ENCODE measurements at regions not wholly inside any gene's neighbourhood (a gene's known extent, or its start where the extent isn't known, plus 50 kb on each side); places are given as distances from the start of the nearest gene placed in this dataset.
"Not testable (repeated sequence)": the region's sequence is repeated elsewhere in the genome, so short reads cannot be mapped to it uniquely, and the experiment has no call there.

DNA sequence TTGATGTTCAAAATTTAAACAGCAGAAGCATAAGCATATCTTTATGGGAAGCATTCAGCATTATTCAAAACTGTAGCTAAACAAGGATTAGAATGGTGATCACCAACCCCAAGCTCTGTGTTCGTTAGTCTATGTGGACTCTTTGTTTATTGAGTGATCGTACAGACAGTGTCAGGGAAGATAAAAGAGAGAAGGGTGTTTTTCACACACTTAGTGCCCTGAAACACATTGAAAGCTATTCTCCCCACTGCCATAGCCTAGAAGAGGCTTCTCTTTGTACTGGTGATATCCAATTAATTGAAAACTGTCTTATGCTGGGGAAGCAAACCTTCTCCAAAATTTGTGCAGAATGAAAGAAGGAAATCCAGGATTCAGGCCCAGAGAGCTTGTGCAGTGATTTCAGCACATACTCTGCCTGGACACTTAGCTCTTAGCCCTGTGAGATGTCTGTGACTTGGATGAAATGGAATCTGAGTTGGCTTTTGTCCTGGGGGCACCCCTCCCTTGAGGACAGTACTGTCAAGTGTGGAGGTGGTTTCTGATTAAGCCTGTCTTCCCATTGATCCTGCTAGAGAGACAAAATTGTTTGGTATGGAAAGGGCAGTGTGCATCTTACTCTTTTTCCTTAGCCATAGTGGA is 125.7 kb upstream of the MTHFD1L start:
- DNase-seq (ENCODE audit: low read depth in 2 of 2), result no peak

DNA sequence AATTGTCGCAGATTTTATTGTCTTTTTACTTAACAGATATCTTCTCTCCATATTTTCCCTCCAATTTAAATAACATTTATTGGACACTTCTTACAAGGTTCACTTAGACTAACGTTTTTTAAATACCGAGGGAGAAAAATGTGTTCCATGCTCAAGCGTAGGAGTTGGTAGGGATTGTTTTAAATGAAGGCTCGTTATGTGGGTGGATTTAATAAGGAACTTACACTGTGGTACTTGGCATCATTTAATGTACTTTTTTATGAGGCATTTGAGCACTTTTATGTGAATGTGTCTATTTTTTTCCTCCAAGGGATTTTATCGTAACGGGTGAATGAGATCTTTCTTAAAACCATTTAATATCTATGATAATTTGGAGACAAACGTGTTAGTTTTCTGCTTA is 125.0 kb upstream of the MTHFD1L start:
- DNase-seq (ENCODE audit: low read depth in 2 of 2), result no peak

DNA sequence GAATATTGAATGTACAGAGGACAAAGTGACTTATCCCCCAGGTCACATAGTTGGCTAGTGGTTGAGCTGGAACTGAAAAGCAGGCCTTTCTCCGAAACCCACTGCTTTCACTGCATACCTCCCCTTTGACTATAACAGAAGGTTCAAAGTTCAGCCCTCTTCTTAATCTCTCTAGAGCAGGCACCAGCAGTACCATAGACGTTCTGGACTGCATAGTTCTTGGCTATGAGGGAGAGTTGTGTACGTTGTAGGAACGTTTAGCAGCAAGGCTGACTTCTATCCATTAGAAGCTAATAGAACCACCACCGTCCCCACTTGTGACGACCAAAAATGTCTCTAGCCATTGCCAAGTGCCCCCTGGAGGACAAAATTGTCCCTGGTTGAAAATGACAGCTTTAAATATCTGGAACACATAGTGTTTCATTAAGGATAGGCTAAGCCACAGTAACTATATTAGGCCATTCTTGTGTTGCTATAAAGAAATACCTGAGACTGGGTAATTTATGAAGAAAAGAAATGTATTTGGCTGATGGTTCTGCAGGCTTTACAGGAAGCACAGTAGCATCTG is 123.8 kb upstream of the MTHFD1L start:
- no peak for DNase-seq (ENCODE audit: low read depth in 2 of 2)

DNA sequence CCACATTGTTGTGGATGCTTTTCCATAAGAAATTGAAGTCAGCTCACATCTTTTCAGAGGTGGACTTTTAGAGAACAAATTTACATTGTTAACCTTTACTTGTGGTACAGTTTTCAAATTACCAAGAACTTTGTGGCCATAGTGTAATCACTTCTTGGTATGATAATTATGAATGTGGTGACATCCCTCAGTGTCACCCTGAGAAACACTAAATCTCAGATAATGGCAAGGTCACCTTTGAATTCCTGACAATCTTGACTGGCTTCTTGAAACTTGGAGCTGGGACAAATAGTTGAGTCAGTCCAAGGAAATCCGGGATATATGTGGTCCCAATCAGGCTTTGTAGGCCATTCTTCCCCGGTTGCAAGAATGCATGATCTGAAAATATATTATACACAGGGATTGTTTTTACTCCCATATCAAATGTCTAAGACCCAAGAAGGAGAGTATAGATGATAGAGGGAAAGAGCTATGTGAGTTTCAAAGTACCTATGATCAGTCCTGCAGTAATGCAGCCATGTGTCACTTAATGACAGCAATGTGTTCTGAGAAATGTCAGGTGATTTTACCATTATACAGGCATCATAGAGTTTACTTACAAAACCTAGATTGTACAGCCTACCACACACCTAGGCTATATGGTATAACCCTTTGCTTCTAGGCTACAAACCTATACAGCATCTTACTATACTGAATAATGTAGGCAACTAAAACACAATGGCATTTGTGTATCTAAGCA is 120.8 kb upstream of the MTHFD1L start:
- DNase-seq (ENCODE audit: low read depth in 2 of 2), result no peak

DNA sequence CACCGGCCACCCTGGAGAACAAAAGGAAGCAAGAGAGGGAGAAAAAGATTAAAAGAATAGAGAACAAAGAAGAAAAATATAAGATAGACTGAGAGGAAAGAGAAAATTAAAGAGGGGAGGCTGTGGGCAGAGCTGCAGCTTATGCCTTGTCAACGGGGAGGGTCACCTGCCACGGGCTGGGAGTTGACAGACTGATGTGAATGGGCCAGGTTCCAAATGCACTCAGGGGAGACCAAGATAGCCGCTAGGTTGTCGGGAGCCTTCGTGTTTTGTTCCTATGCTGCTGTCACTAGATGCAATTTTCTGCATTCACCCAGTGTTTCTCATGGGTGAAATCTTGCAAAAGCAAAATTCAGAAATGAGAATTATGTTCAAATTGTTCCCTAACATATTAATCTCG is 119.6 kb upstream of the MTHFD1L start:
- no peak for DNase-seq (ENCODE audit: low read depth in 2 of 2)

DNA sequence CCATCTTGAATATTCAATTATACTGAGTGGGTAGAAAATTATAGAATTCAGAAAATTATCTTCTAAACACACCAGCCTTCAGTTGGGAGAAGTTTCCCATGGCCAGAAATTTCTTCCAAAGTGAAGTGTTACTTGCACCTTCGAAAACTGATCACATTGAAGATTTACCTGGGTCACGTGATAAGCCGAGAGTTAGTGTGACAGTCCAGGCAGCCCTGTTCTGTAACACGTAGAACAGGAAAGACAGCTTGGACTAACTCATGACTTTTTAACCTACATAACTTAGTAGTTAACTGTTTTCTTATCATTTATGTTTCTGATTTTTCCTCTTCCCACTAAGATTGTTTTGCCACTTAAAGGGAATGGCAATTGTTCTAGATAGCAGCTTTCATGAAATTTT is 118.3 kb upstream of the MTHFD1L start:
- no peak for DNase-seq (ENCODE audit: low read depth in 2 of 2)

DNA sequence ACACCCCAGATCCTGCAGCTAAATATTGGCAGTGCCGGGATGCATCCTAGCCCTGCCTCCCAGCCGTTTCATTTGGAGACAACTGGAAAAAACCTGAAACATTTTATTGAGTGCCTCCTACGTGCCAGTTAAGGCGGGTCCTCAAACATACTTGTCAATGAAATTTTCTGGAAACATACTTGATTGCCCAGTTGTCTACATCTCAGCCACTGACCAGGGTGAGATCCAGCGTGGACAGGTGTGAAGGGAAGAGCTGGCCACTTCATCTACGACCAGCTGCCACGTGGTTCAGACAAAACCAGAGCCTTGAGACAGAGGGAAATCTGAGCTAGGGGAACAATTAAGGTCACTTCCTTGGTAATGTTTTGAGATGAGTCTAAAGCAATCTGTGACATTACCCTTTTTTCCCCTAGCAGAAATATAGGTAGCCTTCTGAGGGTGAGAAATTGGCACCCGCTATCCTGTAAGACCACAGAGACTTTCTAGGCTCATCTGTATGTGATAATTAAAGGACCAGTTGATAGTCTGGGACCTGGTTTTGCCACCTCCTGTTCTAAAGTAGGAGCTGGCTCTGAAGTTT is 116.3 kb upstream of the MTHFD1L start:
- DNase-seq (ENCODE audit: low read depth in 2 of 2), result no peak

DNA sequence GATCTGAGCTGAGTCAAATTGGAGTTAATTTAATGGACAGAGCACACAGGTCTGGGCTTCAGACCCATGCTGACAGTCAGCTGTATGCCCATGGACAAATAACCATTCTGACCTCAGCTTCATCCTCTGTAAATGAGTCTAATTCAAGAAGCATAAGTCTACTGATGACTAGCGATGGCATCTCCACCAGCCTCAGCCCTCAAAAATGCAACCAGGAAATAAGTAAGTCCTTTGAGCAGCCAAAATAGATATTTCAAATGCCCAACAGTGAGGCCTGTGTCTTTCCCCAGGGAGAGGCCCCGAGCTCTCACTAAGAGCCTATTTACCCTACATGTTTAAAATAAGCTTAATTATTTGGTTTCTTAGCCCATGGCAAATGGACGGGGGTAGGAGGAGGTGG is 114.2 kb upstream of the MTHFD1L start:
- no peak for DNase-seq (ENCODE audit: low read depth in 2 of 2)

DNA sequence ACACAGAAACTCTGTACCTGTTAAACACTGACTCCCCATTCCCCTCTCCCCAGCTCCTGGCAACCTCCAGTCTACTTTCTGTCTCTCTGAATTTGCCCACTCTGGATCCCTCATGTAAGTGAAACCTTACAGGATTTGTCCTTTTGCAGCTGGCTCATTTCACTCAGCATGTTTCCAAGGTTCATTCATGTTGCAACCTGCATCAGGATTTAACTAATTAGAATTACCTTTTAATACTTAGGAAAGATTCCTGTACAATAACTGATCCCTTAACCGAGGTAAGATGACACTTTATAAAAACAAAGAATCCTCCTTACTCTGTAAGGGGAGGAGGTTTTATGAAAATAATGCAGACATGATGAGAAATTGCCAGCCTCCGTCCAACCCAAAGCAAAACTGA is 113.1 kb upstream of the MTHFD1L start:
- no peak for DNase-seq (ENCODE audit: low read depth in 2 of 2)

DNA sequence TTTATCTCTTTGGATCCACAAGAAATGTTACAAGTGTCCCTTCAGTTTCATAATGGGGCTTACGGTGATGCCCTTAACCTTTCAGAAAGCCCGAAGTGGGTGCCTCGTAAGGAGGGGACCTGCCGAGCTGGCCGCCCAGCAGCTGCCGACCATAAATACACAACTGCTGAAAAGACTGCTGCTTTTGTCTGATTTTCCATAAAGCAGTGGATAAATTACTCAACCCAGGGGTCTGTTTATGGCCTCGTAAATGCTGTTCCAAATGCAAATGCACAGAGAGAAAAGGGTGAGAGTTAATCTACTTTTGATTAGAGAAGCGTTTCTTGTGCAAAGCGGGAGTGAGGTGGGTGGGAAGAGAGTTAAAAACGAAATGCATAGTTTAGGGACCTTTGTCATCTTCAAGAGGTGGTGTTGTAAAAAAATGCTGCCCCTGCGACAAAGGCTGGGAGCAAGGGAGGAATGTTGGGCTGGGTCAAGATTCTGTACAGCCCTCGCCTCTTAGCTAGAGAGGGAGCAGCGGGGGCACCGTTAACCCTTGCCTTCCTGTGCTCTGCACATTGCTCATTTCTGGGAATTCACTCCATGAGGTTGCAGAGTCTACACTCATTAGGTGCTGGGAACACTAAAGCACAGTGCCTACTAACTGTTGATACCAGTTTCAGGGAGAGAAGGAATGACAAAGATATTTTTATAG is 112.0 kb upstream of the MTHFD1L start:
- DNase-seq (ENCODE audit: low read depth in 2 of 2), result no peak

DNA sequence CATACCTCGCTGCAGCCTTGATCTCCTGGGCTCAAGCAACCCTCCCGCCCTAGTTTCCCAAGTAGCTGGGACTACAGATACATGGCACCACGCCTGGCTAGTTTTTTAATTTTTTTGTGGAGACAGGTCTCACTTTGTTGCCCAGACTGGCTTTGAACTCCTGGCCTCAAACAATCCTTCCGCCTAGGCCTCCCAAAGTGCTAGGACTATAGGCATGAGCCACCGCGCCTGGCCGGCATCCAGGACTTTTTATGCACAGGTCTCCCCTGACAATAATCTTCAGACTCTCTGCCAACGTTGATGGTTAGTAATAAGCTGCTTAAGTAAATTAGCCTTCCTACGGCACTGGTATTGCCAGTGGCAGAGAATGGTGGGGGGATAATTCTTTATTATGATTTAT is 110.5 kb upstream of the MTHFD1L start:
- DNase-seq (ENCODE audit: low read depth in 2 of 2), result no peak

DNA sequence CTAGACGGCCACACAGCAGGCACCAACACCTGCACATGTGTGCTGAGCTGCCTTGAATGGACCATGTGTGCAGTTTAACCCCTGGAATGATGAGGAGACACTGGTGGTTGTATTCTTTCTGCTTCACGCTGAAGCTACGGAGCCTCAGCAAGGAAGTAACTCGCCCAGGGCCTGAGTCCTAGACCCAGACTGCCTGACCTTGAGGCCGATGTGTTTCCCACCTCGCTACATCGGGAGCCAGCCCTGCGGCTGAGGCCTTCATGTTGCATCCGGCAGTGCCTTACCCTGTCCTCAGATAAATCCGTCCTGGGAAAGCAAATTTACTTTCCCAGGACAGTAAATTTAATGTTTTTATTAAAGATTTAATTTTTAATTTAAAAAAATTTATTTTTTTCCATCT is 110.0 kb upstream of the MTHFD1L start:
- DNase-seq (ENCODE audit: low read depth in 2 of 2), result no peak

DNA sequence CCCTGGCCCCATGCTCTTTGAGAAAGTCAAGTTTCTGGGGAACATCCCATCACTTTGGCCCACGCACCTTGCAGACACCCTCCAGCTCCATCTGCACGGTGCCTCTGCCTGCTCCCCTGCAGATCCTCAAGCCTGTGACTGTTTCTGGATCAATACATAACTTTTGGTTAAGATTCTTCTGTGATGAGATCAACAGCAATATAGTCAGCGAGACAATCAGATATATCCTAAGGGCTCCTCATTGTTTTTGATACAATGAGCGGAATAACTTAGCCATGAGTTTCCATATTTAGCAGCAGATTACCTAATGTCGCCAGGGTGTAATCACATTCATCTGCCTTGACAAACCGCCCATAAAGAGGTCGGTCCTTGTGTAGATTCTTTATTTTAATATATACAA is 109.3 kb upstream of the MTHFD1L start:
- peak; percentile 53 for DNase-seq (ENCODE audit: low read depth in 2 of 2)

DNA sequence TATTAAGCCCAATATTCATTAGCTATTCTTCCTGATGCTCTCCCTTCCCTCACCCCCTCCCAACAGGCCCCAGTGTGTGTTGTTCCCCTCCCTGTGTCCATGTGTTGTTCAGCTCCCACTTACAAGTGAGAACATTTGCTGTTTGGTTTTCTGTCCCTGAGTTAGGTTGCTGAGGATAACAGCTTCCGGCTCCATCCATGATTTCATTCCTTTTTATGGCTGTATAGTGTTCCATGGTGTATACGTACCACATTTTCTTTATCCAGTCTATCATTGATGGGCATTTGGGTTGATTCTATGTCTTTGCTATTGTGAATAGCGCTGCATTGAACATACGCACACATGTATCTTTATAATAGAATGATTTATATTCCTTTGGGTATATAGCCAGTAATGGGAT is 107.7 kb upstream of the MTHFD1L start:
- DNase-seq (ENCODE audit: low read depth in 2 of 2), result not testable (repeated sequence)

DNA sequence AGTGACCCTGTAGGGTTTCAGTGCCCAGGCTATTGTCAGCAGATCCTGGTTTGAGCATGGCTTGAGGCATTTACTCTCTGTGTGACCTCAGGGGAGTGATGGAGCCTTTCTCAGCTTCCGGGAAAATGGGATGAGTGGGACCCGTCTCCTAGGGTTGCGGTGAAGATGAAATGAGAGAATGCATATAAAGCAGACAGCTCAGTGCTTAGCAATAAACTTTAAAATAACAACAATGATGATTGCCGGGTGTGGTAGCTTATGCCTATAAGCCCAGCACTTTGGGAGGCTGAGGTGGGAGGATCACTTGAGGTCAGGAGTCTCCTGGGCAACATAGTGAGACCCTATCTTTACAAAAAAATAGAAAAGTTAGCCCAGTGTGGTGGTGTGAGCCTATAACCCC is 106.0 kb upstream of the MTHFD1L start:
- DNase-seq (ENCODE audit: low read depth in 2 of 2), result no peak

DNA sequence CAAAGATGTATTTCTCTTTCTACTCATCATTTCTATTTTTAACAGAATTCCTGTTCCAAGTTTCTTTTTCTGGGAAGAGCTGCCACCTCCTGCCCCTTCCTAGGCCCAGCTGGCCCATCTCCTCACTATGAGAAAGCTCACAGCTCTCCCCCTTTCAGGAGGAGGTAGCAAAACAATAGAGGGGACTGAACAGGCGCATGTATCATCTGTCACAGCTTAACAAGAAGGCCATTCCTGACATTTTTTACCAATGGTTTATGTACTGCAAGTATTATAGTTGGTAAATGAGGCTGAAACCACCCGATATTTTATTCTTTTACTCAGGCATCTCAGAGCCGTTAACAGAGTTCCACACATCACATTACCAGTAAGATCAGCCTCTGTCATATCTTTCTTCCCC is 103.7 kb upstream of the MTHFD1L start:
- no peak for DNase-seq (ENCODE audit: low read depth in 2 of 2)

DNA sequence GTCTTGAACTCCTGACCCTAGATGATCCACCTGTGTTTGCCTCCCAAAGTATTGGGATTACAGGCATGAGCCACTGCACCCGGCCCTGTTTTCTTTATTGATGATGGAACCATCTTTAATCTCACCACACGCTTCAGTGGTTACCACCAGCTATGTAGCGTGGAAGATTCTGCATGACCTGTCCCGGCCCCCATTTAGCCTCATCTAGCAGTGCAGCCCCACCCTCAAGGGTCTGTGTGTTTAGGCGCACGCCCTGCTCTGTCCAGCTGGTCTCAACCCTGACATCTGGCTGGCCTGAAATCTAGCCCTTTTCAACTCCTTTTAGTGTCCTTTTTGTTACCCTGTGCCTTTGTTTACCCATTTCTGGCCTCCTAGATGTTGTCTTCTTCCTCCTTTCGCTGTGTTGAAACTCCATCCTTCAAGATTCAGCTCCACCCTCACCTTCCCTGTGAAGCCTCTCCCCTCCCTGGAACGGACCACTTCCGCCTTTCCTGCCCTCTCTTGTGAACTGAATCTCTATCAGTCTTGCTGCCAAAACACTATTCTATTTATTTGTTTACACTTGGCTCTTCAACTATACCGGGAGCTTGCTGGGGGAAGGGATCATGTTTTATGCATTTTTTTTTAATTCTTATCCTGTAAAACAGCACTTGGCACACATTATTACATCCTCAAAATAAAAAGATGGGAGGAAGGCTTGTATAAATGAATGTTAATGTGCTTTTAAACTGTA is 101.0 kb upstream of the MTHFD1L start:
- no peak for DNase-seq (ENCODE audit: low read depth in 2 of 2)

DNA sequence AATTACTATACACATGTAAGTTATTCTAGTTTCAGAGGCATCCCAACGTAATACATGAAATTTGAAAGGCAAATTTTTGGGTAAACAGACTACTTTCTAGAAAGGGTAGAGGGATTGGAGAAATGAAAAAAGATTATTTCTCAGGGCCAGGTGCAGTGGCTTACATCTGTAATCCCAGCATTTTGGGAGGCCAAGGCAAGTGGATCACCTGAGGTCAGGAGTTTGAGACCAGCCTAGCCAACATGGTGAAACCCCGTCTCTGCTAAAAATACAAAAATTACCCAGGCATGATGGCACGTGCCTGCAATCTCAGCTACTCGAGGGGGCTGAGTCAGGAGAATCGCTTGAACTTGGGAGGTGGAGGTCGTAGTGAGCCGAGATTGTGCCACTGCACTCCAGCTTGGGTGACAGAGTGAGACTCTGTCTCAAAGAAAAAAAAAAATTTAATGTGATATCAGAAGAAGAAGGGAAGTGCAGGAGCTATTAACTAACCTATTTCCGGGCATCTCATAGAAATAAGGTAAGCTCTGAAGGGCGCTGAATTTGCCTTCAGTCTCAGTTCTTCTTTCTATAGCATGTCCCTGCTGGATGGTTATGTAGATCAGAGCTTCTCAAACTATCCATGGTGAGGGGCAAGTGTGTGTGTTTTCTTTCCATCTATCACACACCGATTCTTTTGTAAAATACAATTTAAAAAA is 100.3 kb upstream of the MTHFD1L start:
- no peak for DNase-seq (ENCODE audit: low read depth in 2 of 2)

DNA sequence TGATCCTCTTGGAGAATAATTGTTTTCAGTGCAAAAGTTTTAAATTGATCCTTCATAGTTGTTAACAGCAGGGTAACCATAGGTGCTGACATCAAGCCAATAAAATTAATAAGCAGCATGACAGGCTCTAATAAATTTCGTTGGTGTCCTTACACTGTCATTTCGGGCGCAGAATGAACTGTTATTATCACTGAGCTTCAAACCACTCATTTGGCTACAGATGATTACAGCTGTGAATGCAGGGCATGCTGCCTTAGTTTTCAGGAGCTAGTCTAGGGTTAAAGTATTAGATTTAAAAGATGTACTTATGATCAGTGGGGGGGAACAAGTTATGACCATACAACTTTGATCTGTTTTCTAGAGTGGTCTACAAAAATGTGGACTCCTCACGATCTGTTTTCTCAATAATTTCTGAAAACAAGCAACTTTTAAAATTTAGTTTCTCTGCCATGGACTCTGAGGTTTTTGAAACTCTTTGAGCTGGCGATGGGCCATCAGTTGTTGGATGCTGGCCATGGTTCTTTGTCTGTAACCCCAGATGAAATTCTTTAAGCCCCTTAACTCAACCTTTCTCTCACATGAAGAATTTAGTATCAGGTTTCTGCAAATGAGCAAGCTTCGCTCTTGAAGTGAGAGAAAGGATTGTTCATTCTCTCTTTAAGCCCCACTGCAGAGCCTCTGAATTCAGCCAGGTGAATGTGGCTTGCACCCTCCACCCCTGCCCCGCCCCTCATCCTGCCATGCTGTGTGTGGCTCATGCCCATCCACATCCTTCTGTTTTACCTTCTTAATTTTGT is 99.1 kb upstream of the MTHFD1L start:
- peak; percentile 23 to 37 for DNase-seq (ENCODE audit: low read depth in 2 of 2)

DNA sequence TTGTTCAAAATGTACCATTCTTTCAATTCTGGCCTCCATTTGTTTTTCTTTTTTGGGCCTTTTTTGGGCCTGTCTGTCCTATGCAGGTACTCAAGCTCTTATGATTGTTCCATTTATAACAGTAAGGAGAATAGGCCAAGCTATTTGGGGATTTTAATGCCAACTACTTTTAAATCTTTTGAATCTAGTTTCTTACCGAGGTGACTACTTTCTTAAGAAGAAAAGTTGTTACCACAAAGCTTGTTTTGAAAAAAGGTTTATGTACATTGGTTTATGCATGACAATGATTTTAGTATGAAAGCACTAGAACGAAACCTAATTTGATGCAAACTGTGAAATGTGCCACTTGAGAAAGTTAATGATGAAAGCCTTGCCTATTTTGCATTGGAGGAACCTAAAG is 98.3 kb upstream of the MTHFD1L start:
- DNase-seq (ENCODE audit: low read depth in 2 of 2), result no peak
